HG03097 (cell line): ENCODE measurements at regions not wholly inside any gene's neighbourhood (a gene's known extent, or its start where the extent isn't known, plus 50 kb on each side); places are given as distances from the start of the nearest gene placed in this dataset.

ENCODE experiments used
- ATAC-seq: cut with Tn5 transposase; IDR thresholded peaks from one replicate; pipeline ENCODE4 v1.9.1; 2021; ENCODE audit not compliant: unreplicated experiment, low FRiP score

- ATAC-seq: peak; percentile 94
Observed at GRCh38 chr11:26276798-26277424, 55.0 kb upstream of the ANO3 start.

GRCh38 chr11:26278354-26278753 lies 53.6 kb upstream of the ANO3 start:
- ATAC-seq: no peak
